ENCODE measurements at regions not wholly inside any gene's neighbourhood (a gene's known extent, or its start where the extent isn't known, plus 50 kb on each side); places are given as distances from the start of the nearest gene placed in this dataset.

- TF ChIP-seq EZH2 (IDR thresholded peaks at IDR 0.05; ENCODE audit: borderline replicate concordance) (no peak), EZH2phosphoT487 (IDR thresholded peaks at IDR 0.05; ENCODE audit: low read depth, severe bottlenecking, unreplicated experiment) (no peak)
- TF ChIP-seq, protein P1, sequence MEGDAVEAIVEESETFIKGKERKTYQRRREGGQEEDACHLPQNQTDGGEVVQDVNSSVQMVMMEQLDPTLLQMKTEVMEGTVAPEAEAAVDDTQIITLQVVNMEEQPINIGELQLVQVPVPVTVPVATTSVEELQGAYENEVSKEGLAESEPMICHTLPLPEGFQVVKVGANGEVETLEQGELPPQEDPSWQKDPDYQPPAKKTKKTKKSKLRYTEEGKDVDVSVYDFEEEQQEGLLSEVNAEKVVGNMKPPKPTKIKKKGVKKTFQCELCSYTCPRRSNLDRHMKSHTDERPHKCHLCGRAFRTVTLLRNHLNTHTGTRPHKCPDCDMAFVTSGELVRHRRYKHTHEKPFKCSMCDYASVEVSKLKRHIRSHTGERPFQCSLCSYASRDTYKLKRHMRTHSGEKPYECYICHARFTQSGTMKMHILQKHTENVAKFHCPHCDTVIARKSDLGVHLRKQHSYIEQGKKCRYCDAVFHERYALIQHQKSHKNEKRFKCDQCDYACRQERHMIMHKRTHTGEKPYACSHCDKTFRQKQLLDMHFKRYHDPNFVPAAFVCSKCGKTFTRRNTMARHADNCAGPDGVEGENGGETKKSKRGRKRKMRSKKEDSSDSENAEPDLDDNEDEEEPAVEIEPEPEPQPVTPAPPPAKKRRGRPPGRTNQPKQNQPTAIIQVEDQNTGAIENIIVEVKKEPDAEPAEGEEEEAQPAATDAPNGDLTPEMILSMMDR (IDR thresholded peaks at IDR 0.05; ENCODE audit: poor library complexity) = no peak
These were observed 85.3 kb downstream of the C1D start for GRCh38 chr2:67977464-67977863.

Measured in hepatocyte (in vitro differentiated cells).